Erythroblast (primary cell): ENCODE measurements at regions not wholly inside any gene's neighbourhood (a gene's known extent, or its start where the extent isn't known, plus 50 kb on each side); places are given as distances from the start of the nearest gene placed in this dataset.

Source experiments
- GATA1 ChIP-seq: IDR thresholded peaks from 2 replicates; pipeline ENCODE4 v1.6.1; 2011; ENCODE audit warnings: low read depth, mild to moderate bottlenecking, control low read depth, low read length, moderate library complexity
- POLR2A ChIP-seq: IDR thresholded peaks from 2 replicates; pipeline ENCODE4 v1.6.1; 2011; ENCODE audit warnings: mild to moderate bottlenecking, low read length

GRCh38 chr3:113110267-113110666 is 101.1 kb upstream of the BOC start:
- TF ChIP-seq POLR2A (no peak), GATA1 (no peak)
